Stomach smooth muscle (tissue), 2 donors: ENCODE measurements at regions not wholly inside any gene's neighbourhood (a gene's known extent, or its start where the extent isn't known, plus 50 kb on each side); places are given as distances from the start of the nearest gene placed in this dataset.

ENCODE experiments used
- H3K27ac ChIP-seq: one replicate; pipeline ENCODE4 v1.7.0; 2013; ENCODE audit warnings: mild to moderate bottlenecking, low read length, inconsistent platforms
- H3K27me3 ChIP-seq, 2 donors: one replicate each; pipeline ENCODE4 v1.7.0; 2013; ENCODE audit warnings: low read length in 2 of 2; ENCODE audit not compliant: insufficient read depth in 2 of 2, control insufficient read depth in 1 of 2
- H3K36me3 ChIP-seq, 2 donors: one replicate each; pipeline ENCODE4 v1.7.0; 2013; ENCODE audit warnings: low read length in 2 of 2; ENCODE audit not compliant: control insufficient read depth in 2 of 2, insufficient read depth in 2 of 2
- H3K4me1 ChIP-seq: one replicate; pipeline ENCODE4 v1.7.0; 2013; ENCODE audit warnings: low read length; ENCODE audit not compliant: control insufficient read depth, insufficient read depth
- H3K4me3 ChIP-seq, 2 donors: one replicate each; pipeline ENCODE4 v1.7.0; 2013; ENCODE audit warnings: low read length in 2 of 2
- H3K9ac ChIP-seq, 2 donors: one replicate each; pipeline ENCODE4 v1.7.0; 2013; ENCODE audit warnings: low read length in 2 of 2, mild to moderate bottlenecking in 1 of 2
- H3K9me3 ChIP-seq, 2 donors: one replicate each; pipeline ENCODE4 v1.7.0; 2013; ENCODE audit warnings: low read length in 2 of 2; ENCODE audit not compliant: control insufficient read depth in 2 of 2
- donor health status: healthy.
- donor health status: Pancreatic carcinoma.

DNA sequence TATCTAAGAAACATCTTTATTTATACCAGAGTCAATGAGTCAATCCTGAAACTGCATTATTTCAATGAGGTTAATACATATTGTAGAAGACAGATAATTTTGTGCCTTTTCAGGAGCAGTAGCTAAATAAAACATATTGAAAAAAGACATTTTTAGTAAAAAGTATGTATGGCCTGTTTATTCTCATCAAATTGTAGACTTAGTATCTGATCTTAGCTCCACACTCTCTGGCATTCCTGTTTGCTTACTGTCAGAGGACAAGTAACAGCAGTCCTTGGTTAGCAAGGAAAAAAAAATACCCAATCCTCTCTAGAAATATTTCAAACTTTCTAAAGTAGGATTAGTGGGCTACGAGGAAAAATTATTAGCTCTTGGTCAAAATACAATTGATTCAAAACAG is 50.5 kb upstream of the GUCY1A1 start:
- Histone ChIP-seq H3K4me1 (no peaks in the 10 kb centered on the region), H3K27me3 (no peaks in the 10 kb centered on the region), H3K9me3 (no peaks in the 10 kb centered on the region), H3K36me3 (no peaks in the 10 kb centered on the region), H3K27ac (no peak overlapping the region), H3K4me3 (no peak overlapping the region), H3K9ac (no peak overlapping the region)

DNA sequence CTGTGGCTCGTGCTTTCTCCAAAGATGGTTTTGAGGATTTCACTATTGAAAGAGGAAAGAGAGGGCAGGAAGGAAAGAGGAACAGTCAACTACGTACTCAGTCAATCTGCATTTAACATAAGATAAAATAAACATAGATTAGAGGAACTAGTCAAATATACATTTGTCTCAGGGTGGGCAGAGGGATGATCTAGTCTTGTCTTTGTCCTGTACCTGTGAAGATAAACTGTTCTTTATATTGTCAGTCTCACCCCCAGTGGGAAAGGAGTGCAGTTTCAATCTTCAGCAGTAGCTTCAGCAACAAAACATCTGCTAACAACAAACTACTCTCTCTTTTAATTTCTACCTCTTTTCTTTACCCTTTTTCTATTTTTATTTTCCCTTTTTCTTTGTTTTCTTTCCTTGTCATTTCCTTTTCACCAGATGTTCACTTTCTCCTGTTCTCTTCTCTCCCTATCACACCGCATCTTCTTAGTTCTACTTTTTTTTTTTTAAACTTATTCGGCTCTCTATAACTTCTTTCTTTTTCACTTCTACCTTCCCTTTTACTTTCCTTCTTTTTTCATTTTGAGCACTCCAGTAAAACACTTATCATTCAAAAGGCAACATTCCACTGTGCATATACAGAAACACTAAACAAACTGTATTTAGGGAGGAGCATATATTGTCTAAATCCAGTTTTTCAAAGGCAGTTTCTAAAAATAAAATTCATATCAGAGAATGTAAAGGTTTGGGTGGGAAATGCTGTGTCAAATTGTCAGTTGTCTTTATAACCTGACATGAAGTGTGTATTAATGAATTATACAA is 51.4 kb upstream of the GUCY1A1 start:
- H3K27ac ChIP-seq = no peak overlapping the region
- no peaks in the 10 kb centered on the region for H3K4me1 ChIP-seq
- no peaks in the 10 kb centered on the region for H3K27me3 ChIP-seq
- no peaks in the 10 kb centered on the region for H3K9me3 ChIP-seq
- H3K9ac ChIP-seq = no peak overlapping the region
- H3K36me3 ChIP-seq = no peaks in the 10 kb centered on the region
- H3K4me3 ChIP-seq = no peak overlapping the region

DNA sequence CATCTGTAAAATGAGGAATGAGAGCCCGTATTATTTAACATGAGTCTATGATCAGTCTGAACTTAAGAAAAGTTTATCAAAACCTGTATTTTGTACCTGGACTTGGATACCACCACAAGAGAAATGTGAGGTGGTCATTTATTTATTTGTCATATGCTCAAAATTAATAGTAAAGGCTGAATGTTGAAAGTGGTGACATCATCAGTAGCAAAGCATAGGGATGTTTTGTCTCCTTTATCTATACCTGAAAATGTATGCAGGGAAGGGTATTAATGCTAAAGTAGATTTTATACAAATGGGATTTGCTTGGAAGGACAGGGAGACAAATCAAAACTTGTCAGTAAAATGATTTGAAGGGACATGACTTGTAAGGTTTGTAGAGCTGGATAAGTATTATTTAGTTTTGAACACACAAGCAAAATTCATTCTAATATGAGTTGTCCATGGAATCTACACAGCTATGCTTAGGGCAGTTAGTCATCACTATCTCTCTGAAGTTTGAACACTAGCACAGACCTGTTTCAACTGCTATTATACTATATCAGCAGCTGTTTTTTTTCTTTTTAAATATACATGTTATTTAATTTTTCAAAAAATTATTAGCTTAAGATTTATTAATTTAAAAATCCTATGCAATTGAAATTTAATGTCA is 52.4 kb upstream of the GUCY1A1 start:
- H3K27ac ChIP-seq = no peak overlapping the region
- no peak overlapping the region for H3K9ac ChIP-seq
- no peak overlapping the region for H3K4me3 ChIP-seq
- no peaks in the 10 kb centered on the region for H3K27me3 ChIP-seq
- H3K36me3 ChIP-seq = no peaks in the 10 kb centered on the region
- no peaks in the 10 kb centered on the region for H3K4me1 ChIP-seq
- no peaks in the 10 kb centered on the region for H3K9me3 ChIP-seq

- Histone ChIP-seq H3K9me3 (no peaks in the 10 kb centered on the region), H3K4me1 (no peaks in the 10 kb centered on the region), H3K4me3 (no peak overlapping the region), H3K9ac (no peak overlapping the region), H3K36me3 (no peaks in the 10 kb centered on the region), H3K27ac (no peak overlapping the region), H3K27me3 (no peaks in the 10 kb centered on the region)
These were observed 54.6 kb upstream of the GUCY1A1 start for GRCh38 chr4:155612074-155612473.

DNA sequence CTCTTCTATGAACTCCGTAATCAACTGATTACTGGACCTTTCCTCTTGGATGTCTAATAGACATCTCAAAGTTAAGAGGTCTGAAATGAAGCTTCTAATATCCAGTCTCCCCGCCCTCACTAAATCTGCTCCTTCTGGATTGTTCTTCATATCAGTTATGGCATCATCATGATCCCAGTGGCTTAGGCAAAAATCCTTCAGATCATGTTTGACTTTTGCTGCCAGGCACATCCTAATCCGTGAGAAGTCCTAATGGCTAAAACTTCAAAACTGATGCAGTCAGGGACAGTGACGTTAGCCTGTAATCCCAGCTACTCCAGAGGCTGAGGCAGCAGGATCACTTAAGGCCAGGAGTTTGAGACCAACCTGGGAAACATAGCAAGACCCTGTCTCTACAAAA is 55.1 kb upstream of the GUCY1A1 start:
- Histone ChIP-seq H3K9ac (no peak overlapping the region), H3K9me3 (no peaks in the 10 kb centered on the region), H3K27ac (no peak overlapping the region), H3K4me1 (no peaks in the 10 kb centered on the region), H3K4me3 (no peak overlapping the region), H3K27me3 (no peaks in the 10 kb centered on the region), H3K36me3 (no peaks in the 10 kb centered on the region)

DNA sequence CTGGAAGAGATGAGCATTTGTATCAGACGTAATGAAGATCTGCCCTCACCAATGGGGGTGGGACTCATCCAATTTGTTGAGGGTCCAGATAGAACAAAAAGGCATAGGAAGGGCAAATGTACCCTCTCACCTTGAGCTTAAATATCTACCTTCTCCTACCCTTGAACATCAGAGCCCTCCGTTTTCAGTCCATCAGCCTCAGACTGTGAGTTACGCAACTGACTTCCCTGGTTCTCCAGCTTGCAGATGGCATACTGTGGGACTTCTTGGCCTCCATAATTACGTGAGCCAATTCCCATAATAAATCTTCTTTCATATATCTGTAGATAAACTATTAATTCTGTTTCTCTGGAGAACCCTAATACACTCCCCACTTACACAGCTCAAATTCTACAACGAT is 56.5 kb upstream of the GUCY1A1 start:
- H3K9me3 ChIP-seq = no peaks in the 10 kb centered on the region
- H3K27ac ChIP-seq = no peak overlapping the region
- H3K9ac ChIP-seq = no peak overlapping the region
- H3K36me3 ChIP-seq = no peaks in the 10 kb centered on the region
- no peak overlapping the region for H3K4me3 ChIP-seq
- no peaks in the 10 kb centered on the region for H3K27me3 ChIP-seq
- no peaks in the 10 kb centered on the region for H3K4me1 ChIP-seq

GRCh38 chr4:155609455-155610059 is 57.1 kb upstream of the GUCY1A1 start:
- Histone ChIP-seq H3K27me3 (no peaks in the 10 kb centered on the region), H3K36me3 (no peaks in the 10 kb centered on the region), H3K9ac (no peak overlapping the region), H3K27ac (no peak overlapping the region), H3K9me3 (no peaks in the 10 kb centered on the region), H3K4me1 (no peaks in the 10 kb centered on the region), H3K4me3 (no peak overlapping the region)

DNA sequence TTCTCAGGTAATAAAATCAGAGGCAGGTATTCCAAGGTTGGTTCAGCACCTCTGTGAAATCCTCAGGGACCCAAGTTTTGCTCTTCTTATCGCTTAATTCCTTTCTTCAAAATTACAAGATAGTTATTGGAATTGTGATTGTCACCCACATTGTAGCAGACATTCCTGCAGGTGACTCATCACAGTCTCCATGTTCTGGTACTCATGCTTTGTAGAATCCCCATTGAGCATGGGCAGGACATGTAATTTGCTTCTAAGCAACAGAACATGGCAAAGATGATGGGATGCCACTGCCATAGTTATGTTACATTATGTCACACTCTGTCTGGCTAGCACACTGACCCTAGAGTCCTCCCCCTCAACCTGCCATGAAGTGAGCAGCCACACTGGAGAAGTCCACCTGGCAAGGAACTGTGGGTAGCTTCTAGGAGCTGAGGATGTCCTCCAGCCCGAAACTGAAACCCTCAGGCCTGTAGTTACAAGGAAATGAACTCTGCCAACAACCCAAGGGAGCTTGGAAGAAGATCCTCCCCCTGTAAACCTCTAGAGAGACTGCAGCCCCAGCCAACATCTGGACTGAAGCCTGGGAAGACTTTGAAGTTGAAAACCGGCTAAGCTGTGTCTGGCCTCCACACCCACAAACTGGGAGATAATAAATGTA is 58.3 kb upstream of the GUCY1A1 start:
- Histone ChIP-seq H3K4me3 (no peak overlapping the region), H3K4me1 (no peaks in the 10 kb centered on the region), H3K27me3 (no peaks in the 10 kb centered on the region), H3K9ac (no peak overlapping the region), H3K27ac (no peak overlapping the region), H3K36me3 (no peaks in the 10 kb centered on the region), H3K9me3 (no peaks in the 10 kb centered on the region)

DNA sequence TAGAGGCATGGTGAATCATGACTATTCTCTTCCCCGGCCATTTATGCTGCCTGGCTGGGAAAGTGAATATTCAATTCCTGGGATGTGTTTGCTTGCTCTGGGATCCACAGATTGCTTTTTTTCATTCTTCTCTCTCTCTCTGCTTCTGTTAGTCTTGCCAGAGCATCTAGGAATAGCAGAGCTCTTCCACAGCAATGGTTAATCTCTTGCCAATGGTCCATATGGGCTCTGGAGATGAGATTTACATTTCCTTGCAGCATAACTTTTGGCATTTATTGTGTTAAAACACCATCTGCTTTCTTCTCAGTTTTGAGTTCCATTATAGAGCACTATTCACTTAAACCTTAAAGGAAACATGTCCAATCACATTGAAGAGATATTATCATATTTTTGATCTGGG is 59.2 kb upstream of the GUCY1A1 start:
- Histone ChIP-seq H3K36me3 (no peaks in the 10 kb centered on the region), H3K4me3 (no peak overlapping the region), H3K9me3 (no peaks in the 10 kb centered on the region), H3K27me3 (no peaks in the 10 kb centered on the region), H3K27ac (no peak overlapping the region), H3K9ac (no peak overlapping the region), H3K4me1 (no peaks in the 10 kb centered on the region)

DNA sequence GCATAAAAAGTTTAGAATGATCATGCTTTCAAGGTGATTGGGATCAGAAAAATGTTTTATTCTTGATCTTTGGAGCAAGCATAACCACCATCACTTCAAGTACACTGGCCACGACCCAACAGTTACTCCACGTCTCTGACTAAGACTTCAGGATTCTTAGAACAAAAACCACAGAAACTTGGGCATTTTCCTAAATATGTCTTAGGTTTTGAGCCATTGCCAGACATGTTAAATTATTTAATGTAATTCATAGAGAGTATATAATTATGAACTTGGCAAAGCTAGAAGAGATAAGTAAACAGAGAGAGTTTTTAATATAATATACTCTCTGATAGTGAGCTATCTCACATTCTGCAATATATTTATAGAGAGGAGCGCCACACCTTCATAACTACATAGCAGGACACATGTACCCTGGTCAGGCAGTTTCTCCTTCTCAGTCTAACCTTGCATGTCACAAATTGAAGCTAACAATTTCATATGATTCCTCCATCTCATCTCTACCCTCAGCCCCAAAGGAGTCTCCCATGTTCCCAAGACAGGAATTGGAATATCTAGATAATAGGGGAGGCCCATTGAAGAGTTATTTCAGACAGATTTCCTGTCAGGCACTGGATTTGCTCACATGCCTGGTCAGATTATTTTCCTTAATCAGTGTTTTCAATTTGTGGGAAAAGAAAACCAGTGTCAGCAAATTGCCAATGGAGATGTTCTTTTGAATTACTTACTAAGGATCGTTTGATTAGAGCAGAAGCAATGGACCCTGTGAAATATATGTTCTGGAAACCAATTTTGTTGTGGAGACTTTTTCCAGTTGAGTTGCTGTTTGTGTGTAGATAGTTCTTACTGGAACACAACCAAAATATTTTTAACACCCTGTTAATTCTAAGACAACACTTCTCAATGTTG is 61.7 kb upstream of the GUCY1A1 start:
- H3K27ac ChIP-seq = no peak overlapping the region
- H3K9me3 ChIP-seq = no peaks in the 10 kb centered on the region
- H3K36me3 ChIP-seq = no peaks in the 10 kb centered on the region
- no peak overlapping the region for H3K4me3 ChIP-seq
- H3K27me3 ChIP-seq = no peaks in the 10 kb centered on the region
- no peaks in the 10 kb centered on the region for H3K4me1 ChIP-seq
- H3K9ac ChIP-seq = no peak overlapping the region
